Anterior cingulate cortex (tissue), 58 donors: ENCODE measurements at regions not wholly inside any gene's neighbourhood (a gene's known extent, or its start where the extent isn't known, plus 50 kb on each side); places are given as distances from the start of the nearest gene placed in this dataset.
"Not testable (repeated sequence)": the region's sequence is repeated elsewhere in the genome, so short reads cannot be mapped to it uniquely, and the experiment has no call there.

Experiments used
- DNase-seq, 58 donors: peaks; one replicate each; lab custom pipeline; 2025; lab: John Stamatoyannopoulos, UW

DNA sequence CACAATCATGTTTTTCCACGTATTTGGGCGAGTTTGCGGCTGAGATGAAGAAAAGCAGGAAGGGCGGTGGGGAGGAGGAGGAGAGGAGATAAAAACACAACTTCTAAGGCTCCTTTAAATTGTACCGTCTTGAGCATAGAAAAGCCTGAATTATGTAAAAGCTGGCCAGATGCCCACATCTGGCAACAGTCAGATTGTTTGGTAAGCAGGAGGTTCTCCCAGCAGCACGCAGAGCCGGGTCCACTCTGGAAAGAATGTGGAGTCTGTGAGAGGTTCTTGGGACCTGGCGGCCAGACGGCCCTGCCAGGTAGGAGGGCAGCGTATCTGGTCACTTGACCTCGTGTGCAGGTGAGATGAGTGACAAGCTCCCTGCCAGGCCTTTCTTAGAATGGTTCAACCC lies 215.3 kb upstream of the APCDD1 start:
- DNase-seq: no peak

DNA sequence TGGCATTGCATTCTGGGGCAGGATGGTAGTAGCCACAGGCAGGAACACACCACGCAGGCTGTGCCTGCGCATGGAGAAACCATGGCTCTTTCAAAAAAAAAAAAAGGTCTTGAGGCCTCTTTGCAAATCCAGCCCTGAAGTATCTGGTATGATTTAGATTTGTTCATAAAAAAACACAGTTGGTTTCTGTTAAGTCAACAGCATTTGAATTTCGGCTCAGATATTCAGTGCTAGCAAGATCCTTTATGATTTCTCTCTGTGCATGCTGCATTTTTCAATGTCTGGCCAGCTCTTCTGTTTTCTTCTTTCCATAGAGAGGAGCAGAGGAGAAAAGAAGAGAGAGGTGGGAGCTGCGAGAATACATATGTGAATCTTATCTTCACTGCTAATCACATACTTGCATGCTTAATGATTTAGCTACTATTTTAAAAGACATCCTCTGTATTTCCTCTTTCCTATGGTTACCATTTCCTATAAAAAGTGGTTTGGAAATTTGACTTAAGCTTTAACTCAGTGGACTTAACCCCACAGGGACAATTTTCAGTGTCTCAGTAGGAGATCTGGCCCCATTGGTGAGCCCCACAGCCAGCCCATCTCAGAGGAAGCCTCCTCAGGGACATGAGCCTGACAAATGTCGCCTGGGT lies 214.3 kb upstream of the APCDD1 start:
- no peak for DNase-seq

DNA sequence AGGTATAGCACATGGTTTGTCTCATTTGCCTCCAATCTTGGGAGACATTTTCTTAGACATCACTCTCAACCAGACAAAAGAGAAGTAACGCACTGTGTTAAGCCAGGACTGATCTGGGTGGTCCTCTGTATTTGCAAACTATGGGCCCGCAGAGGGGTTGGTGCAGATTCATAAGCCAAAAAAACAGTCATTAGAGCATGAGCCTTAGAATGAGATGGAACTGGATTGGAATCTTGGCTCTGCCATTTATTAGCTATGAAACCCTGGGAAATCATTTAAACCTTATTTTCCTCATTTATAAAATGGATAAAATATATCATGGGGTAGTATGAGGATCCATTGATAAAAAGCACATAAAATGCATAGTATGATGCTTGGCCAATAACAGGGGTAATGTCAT lies 213.5 kb upstream of the APCDD1 start:
- no peak for DNase-seq

DNA sequence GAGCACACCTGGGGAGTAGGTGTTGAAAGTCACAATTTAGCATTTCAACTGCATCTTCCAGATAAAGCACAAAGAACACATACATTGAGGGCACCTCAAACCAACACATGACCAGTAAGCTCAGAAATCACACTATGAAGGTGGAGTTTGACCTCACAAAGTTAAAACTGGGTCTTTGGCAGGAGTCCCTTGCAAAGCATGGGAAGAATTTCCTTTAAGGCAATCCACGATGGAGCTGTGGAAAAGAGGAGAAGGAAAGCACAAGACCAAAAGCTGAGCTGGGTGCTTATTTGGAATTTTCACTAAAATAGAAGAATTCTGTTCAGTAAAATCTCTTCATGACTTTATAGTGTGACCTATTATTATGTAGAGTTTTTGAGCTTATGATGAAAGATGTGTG lies 212.9 kb upstream of the APCDD1 start:
- DNase-seq: no peak

DNA sequence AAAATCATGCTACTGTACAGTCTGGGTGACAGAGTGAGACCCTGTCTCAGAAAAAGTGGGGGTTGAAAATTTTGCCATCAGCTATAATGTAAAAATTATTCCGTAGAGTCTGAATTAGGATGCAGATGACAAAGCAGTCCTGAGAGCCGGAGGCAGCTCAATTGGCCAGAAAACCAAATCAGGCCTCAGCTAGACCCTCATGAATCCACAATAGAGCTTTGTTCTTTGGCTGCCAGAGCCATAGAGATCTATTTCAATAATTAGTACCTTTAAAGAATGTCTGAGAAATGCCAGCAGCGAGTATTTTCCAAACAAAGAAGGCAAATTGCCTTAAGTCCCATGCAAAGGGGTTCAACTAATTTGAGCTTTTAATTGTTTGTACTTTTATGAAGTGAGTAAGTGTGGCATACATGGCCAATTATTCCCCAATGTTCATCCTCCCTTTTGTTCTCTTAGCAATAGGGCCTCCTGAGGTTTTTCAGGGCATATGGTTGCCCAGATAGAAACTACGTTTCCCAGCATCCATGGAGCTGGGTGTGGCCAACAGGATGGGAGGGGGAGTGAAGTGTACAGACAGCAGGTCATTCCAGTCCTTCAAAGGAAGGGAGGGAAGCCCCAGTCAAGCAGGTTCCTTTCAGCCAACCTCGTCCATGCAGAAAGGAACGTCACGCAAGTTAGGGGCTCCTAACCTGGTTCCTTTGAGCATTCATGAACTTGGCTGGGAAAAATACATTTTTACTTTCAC lies 211.3 kb upstream of the APCDD1 start:
- DNase-seq: peak in 12 of 58 donors; percentile 4 to 48 (median 24)

DNA sequence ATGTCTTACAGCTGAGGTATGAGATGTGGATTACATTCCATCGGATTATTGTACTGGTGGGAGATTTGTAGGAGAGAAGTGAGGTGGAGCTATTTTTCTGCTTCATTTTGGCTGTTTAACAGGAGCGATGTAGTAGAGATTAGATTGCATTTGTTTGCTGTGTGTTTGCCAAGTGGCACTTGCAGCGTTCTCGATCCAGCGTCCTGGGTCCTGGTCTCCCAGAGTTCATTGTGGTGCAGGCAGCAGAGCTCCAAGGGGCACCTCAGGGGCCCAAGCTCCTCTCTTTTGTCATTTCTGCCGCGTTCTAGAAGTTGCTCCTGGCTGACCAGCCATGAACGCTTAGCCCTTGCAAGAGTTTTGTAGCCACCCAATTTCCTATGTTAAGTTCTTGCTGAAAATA lies 210.1 kb upstream of the APCDD1 start:
- no peak for DNase-seq

DNA sequence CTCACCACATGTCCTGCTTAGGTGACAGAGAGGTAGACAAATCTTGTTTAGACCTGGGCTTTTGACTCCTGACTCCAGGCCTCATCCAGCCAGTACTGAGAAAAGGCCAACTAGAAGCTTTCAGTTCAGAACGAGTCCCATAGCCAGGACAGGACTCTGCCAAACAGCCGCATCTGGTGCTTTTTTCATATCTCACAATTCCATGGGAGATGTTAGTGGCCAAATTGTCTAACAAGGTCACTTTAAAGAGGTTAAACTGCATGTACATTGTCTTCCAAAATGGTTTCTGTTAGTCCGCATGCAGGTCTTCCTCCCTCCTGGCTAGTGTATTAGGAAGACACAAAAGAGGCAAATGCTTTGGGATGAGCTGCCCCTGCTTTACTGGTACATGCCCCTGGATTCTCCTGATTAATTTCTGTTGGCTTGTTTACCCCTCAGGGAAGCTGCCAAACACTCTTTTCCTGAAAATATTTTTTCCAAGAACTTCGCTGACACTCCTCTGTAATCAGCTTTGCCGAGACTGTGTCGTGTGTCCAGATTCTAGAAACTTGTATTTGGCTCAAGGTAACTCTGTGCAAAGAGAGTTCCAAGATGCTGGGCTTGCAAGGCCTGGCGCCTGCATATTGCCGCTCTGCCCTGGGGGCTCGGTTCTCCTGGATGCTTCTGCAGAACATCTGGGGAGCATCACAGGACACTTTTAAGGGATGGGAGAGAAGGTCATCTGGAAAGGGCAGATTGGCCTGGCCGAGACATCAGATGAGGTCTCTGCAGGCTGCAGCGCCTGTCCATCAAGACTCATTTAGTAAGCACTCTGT lies 209.2 kb upstream of the APCDD1 start:
- DNase-seq: no peak

DNA sequence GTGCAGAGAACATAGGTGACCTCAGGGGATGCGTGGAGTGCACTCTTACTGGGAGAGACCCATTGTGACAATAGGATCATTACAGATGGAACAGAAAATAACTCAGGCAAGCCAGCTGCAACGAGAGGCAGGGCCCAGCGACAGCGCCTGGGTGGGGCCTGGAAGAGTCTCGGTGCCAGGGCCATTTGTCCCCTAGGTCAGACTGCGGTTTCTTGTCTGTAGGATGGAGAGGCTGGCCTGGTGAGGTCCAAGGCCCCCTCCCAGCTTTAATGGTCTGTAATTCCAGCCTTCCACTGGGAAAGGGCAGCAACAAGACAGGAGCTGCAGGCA lies 208.6 kb upstream of the APCDD1 start:
- DNase-seq: no peak

DNA sequence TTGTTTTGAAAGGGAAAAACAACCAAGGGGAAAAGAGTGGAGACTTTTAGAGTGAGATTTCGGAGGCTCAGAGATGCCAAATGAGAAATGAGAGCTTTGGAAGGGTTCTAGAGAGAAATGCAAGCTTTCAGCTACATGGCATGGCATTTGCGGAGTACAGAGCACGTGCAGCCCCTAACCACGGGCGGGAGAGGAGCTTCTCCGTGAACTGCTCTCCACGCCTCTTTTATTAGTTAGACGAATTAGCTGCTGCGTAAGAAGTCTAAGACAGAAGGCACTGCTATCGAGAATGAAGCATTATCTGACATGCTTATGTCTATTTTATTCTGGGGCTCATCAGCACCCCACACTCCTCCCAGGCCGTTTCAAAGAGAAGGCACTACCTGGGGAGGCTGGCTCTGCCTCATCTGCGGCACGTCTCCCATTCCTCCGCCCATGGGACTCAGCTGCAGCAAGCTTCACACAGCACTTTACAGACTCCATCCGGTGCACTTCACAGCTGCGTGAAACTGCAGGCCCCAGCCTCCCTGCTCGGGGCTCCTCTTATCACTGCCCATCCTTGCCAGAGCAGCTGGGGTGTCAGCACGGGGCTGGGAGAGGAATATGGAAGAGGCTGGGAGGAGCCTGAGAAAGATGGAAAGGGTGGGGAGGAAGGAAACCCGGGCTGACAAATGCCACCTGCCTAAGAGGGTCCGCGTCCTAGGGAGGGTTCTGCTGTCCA lies 207.3 kb upstream of the APCDD1 start:
- no peak for DNase-seq

DNA sequence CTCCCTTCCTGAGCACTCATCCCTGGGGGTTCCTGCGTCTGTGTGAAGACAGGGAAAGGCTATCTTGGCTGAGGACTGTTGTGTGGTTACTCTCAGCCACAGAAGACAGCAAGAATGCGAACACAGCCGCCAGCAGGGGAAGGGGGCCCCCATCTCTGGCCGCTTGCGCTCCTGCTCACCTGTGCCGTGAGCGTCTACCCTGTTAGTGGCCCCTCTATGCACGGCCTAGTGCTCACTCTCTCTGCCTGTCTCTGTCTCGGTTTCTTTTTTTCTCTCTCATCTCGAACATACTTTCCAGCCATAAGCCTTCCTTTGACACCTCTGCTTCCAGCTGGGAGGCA lies 206.7 kb upstream of the APCDD1 start:
- no peak for DNase-seq

DNA sequence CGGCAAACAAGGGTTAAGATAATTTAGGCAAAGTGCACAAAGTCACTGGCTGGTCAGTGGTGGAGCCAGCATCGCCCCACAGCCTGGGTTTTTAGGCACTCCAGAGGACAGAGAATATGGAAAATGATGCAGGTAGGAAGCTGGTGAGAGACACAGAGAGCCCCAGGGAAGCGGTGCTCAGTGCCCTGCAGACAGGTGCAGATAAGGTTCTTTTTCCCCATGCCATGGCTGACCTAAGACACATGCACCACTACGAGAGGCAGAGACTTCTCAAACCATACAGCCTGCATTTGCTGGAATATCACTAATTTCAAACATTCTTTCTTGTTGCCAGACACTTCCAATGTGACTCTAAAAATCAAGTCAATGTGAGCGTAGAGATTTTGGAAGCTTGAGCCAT lies 205.7 kb upstream of the APCDD1 start:
- no peak for DNase-seq

DNA sequence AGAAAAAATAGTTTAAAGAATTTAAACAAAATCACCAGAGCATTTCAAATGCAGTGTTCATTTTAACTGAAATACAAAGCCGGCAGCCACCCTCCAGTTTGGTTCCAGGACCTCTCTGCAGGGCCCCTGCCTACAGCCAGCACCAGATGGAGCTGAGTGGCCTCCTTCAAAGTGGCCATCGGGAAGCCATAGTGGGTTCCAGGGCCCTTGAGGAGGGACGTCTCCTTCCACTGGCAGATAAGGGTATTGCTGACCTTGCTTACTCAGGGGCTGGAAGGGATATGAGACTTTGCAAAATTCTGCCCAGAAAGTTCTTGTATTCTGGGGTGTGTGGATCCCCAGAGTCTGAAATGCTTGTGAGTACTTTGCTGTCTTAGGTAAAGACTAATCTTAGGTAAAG lies 205.2 kb upstream of the APCDD1 start:
- no peak for DNase-seq

DNA sequence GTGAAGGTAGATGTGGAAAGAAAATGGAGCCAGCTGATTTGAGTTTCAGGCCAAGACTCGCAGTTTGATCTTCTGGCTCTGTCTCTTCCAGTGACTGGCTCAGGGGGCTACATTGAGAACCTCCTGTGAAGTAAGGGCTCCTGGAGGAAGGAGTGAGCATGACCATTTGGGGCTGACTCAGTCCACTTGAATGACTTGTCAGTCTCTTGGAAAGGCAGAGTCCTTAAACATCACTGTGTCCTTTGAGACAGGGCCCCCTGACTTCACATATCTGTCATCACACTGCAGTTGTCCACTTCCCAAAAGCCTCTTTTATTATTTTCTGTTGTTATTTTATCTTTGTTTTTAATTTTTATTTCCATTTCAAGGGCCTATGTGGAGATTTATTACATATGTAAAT lies 204.6 kb upstream of the APCDD1 start:
- DNase-seq: no peak

DNA sequence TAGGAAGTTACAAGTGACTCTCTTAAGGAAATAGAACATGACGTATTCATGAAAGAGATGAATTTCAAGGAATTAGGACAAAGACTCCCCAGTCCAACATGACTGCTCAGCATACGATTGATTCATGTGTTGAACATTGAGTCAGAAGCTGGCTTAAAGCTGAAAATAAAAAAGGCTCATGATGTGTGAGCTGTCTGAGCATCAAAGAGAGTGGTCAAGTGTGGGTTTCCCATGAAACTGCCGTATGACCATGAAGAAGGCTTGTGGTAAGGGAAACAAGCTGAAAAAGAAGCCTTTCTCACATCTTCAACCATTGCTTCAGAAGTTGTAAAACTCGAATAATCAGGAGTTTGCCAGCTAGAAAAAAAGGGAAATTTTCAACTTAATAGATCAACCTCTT lies 201.9 kb upstream of the APCDD1 start:
- no peak for DNase-seq

DNA sequence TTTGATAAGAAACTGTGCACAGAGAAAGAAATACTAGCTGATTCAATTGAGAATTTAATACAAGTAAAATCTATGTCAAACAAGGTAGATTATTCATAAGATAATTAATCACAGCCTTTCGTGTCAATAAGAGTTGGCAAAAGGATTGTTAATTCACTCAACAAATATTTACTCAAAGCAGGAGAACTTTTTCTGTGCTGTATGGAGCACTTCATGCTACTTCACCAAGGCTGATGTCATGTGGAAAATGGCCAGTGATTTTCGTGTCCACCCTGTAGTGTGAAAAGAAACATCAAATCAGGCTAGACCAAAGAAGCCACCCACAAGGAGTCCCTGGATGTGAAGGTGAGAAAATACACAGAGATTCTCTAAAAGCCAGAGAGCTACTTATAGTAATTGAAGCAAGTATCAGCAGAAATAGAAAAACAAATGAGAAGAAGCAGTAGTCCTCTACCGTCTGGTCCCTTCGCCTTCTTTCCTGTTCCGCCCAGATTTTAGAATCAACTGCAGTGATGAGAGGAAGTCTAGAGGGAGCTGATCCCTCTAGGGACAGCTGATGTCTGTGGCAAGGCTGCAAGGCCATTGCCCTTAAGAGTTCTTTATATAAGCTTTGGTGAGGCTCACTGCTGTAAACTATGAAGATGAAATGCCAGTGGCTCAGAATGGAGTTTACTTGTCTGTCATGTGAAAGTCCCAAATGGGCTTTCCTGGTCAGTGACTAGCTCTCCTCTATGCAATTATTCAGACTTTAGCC lies 201.3 kb upstream of the APCDD1 start:
- DNase-seq: peak in 1 of 58 donors; percentile 42

DNA sequence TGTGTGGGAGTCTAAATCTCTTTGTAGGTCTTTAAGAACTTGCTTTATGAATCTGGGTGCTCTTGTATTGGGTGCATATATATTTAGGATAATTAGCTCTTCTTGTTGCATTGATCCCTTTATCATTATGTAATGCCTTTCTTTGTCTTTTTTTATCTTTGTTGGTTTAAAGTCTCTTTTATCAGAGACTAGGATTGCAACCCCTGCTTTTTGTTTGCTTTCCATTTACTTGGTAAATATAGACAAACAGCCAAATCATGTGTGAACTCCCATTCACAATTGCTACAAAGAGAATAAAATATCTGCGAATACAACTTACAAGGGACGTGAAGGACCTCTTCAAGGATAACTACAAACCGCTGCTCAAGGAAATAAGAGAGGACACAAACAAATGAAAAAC lies 198.2 kb upstream of the APCDD1 start:
- DNase-seq: not testable (repeated sequence)

DNA sequence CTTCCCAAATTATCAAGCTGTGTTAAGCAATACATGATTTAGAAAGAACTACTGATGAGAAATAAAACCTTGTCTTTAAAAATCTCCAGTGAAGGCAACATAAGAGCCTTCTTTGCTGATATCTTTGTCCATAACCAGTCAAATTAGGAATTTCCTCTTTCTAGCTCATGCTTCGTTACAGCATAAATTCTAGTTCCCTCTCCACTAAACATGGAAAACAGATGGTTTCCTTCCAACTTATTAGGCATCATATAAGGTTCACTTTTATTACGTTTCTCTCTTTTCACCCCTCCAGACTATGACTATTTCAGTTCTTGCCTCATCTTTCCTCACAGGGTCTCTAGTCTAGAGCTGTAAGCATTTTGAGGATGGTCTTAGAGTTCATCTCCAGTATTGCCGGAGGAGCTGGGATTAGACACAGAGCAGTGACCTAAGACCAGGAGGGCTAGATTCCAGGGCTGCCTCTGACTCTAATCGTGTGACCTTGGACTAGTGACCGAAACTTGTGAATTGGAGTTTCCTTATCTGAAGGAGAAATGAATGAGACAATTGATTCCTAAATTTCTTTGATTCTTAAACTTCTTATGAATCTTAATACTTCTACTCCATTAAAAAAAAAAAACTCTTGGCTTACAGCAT lies 195.5 kb upstream of the APCDD1 start:
- no peak for DNase-seq

DNA sequence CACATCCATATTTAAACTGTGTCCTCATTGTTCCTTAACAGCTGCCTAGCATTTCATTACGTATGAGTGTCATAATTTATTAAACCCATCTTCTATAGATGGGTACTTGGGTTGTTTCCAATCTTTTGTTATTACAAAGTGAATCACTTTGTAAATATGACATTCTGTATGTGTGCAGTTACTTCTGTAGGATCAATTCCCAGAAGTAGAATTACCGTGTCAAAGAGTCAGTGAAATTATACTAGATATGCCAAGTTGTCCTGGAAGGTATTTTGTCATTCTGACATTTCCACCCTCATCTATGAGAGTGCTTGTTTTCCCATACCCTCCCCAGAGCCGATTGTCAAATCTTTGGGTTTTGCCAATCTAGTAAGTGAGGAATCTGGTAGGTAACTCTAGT lies 194.5 kb upstream of the APCDD1 start:
- no peak for DNase-seq

DNA sequence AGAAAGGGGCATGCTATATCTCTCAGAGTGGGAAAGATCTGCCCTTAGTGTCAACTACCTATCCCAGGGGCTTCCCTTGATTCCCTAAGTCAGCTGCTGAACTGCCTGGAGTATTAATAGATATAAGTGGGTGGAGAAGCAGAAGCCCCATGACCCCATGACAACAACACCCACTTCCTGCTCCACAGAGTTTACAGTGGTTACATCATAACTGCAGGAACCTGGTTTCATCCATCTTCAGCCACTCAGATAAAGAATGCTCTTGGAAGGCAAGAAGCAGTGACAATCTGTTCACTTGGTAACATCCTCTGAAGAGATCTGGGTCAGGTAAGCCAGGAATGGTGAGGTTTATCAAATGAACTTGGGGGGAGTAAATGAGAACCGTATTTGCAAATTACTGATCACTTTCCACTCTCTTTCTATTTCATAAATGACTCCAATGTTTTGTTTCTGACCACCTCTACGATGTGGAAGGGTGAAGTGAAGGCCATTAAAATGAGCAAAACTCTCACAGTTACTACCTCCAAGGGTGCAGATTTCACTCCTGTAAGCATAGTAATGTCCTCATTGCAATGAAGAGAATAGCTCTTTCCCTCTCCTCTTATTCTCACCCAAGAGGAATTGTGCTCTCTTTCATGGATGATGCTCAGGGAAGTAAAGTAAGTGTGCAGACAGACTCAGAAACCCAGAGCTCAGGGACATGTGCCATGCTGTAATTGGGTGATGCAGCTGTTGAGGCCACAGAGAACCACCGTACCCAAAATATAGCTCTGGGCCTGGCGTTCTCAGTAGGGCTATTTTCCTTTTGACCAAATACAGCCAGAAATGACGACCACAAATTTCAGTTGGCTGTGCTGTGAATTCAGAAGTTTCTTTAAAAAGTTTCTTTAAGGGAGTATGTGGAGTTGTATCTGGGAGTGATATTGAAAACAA lies 192.8 kb upstream of the APCDD1 start:
- no peak for DNase-seq
